ENCODE measurements at regions not wholly inside any gene's neighbourhood (a gene's known extent, or its start where the extent isn't known, plus 50 kb on each side); places are given as distances from the start of the nearest gene placed in this dataset.

- DNase-seq (ENCODE audit: low read depth): no peak
- H3K4me3 ChIP-seq (ENCODE audit: control insufficient read depth, low read depth, low read length): no peak overlapping the region
- TF ChIP-seq, protein P1, sequence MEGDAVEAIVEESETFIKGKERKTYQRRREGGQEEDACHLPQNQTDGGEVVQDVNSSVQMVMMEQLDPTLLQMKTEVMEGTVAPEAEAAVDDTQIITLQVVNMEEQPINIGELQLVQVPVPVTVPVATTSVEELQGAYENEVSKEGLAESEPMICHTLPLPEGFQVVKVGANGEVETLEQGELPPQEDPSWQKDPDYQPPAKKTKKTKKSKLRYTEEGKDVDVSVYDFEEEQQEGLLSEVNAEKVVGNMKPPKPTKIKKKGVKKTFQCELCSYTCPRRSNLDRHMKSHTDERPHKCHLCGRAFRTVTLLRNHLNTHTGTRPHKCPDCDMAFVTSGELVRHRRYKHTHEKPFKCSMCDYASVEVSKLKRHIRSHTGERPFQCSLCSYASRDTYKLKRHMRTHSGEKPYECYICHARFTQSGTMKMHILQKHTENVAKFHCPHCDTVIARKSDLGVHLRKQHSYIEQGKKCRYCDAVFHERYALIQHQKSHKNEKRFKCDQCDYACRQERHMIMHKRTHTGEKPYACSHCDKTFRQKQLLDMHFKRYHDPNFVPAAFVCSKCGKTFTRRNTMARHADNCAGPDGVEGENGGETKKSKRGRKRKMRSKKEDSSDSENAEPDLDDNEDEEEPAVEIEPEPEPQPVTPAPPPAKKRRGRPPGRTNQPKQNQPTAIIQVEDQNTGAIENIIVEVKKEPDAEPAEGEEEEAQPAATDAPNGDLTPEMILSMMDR (conservative IDR thresholded peaks at IDR 0.05; ENCODE audit: control insufficient read depth, insufficient read depth, low read depth, low read length): no peak
These were observed 597.0 kb downstream of the ETNK1 start for GRCh38 chr12:23221926-23222325.

GRCh38 chr12:23222801-23223200, 597.8 kb downstream of the ETNK1 start:
- DNase-seq (ENCODE audit: low read depth): no peak
- H3K4me3 ChIP-seq (ENCODE audit: control insufficient read depth, low read depth, low read length): no peak overlapping the region
- TF ChIP-seq, protein P1 (conservative IDR thresholded peaks at IDR 0.05; ENCODE audit: control insufficient read depth, insufficient read depth, low read depth, low read length): no peak

DNA sequence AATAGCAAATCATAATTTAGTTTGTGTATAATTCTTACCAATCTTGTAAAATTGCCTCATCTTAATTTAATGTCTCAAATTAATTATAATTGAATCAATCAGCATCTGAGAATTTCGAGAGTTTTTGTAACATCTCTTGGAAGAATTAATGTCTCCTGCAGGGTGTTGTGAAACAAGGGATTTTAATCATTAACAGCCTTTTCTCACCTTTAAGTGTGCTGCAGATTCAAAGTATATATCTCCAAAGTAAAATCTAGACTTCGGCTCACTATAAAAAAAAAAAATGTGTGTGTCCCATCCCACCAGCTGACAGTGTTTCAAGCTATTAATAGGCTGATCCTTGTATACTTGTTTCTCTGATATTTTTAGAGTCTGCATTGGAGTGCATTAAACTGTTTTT, 603.1 kb downstream of the ETNK1 start:
- TF ChIP-seq, protein P1 (conservative IDR thresholded peaks at IDR 0.05; ENCODE audit: control insufficient read depth, insufficient read depth, low read depth, low read length): no peak
- H3K4me3 ChIP-seq (ENCODE audit: control insufficient read depth, low read depth, low read length): no peak overlapping the region
- no peak for DNase-seq (ENCODE audit: low read depth)

DNA sequence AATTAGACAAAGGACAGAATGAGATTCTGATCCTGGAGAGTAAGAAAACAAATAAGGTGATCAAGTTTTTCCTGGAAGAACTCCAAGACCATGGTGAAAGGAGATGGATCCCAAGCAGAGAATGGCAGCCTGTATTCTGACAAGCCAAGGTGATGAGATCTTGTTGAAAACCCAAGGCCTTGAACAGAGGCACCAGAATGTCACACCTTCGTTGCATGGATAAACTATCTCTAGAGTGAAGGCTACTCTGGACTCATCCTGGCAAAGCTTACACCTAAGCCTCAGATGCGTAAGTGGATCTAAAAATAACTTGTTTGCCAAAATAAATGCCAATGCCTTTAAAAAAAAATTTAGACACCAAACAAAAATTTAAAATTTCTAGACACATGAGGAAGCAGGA, 605.9 kb downstream of the ETNK1 start:
- no peak for DNase-seq (ENCODE audit: low read depth)
- TF ChIP-seq, protein P1 (conservative IDR thresholded peaks at IDR 0.05; ENCODE audit: control insufficient read depth, insufficient read depth, low read depth, low read length): no peak
- H3K4me3 ChIP-seq (ENCODE audit: control insufficient read depth, low read depth, low read length): no peak overlapping the region

GRCh38 chr12:23236066-23236780, 611.3 kb downstream of the ETNK1 start:
- TF ChIP-seq, protein P1 (conservative IDR thresholded peaks at IDR 0.05; ENCODE audit: control insufficient read depth, insufficient read depth, low read depth, low read length): no peak
- H3K4me3 ChIP-seq (ENCODE audit: control insufficient read depth, low read depth, low read length): no peak overlapping the region
- DNase-seq (ENCODE audit: low read depth): no peak

DNA sequence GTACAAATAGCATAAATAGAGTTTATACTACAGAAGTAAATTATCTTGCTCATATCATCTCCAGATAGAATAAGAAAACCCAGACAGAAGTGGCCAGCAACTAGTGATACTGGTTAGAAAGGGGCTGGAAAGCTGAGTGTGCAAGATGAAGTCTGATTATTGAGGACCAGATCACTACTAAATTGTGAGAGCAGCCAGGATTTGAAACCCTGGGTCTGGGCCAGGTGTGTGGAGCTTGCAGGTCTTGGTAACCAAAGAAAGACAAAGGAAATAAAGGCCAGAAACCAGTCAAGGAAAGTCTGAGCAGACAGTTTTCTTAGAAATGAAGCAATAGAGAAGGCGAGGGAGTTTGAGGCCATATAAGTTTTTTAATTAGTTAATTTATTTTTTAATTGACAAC, 611.8 kb downstream of the ETNK1 start:
- no peak overlapping the region for H3K4me3 ChIP-seq (ENCODE audit: control insufficient read depth, low read depth, low read length)
- TF ChIP-seq, protein P1 (conservative IDR thresholded peaks at IDR 0.05; ENCODE audit: control insufficient read depth, insufficient read depth, low read depth, low read length): no peak
- DNase-seq (ENCODE audit: low read depth): no peak

Measured in fibroblast of mammary gland (primary cell).